Esophagus (tissue), 2 donors: ENCODE measurements at regions not wholly inside any gene's neighbourhood (a gene's known extent, or its start where the extent isn't known, plus 50 kb on each side); places are given as distances from the start of the nearest gene placed in this dataset.
"Not testable (repeated sequence)": the region's sequence is repeated elsewhere in the genome, so short reads cannot be mapped to it uniquely, and the experiment has no call there.

ENCODE experiments used
- H3K27ac ChIP-seq, 2 donors: one replicate each; pipeline ENCODE4 v1.5.1; 2013; ENCODE audit warnings: low read depth in 2 of 2, mild to moderate bottlenecking in 2 of 2, inconsistent platforms in 1 of 2, low read length in 1 of 2, moderate library complexity in 1 of 2
- H3K27me3 ChIP-seq, 2 donors: one replicate each; pipeline ENCODE4 v1.6.1; 2013; ENCODE audit warnings: low read length in 2 of 2, control low read depth in 1 of 2, mild to moderate bottlenecking in 1 of 2; ENCODE audit not compliant: insufficient read depth in 2 of 2, control insufficient read depth in 1 of 2
- H3K36me3 ChIP-seq, 2 donors: one replicate each; pipeline ENCODE4 v1.6.1; 2013; ENCODE audit warnings: low read length in 1 of 2; ENCODE audit not compliant: control insufficient read depth in 2 of 2, insufficient read depth in 2 of 2
- H3K4me1 ChIP-seq, 2 donors: one replicate each; pipeline ENCODE4 v1.6.1; 2013; ENCODE audit warnings: low read length in 1 of 2; ENCODE audit not compliant: control insufficient read depth in 2 of 2, insufficient read depth in 2 of 2
- H3K4me3 ChIP-seq, 2 donors: one replicate each; pipeline ENCODE4 v1.5.1; 2013; ENCODE audit warnings: low read length in 2 of 2, mild to moderate bottlenecking in 2 of 2, low read depth in 1 of 2, moderate library complexity in 1 of 2
- H3K9me3 ChIP-seq, 2 donors: one replicate each; pipeline ENCODE4 v1.6.1; 2013; ENCODE audit warnings: mild to moderate bottlenecking in 2 of 2, low read depth in 1 of 2, low read length in 1 of 2, moderate library complexity in 1 of 2; ENCODE audit not compliant: control insufficient read depth in 2 of 2, insufficient read depth in 1 of 2
- WGBS, 2 donors: extraction: QIAGEN DNeasy Blood & Tissue Kit; methylation state at CpG; one replicate each; pipeline ENCODE4 v1.1.7; 2013; 5-methylcytosine and 5-hydroxymethylcytosine counted together
- donor health status: healthy with polysubstance abuse.
- donor health status: Bipolar disorder and iron deficiency.

DNA sequence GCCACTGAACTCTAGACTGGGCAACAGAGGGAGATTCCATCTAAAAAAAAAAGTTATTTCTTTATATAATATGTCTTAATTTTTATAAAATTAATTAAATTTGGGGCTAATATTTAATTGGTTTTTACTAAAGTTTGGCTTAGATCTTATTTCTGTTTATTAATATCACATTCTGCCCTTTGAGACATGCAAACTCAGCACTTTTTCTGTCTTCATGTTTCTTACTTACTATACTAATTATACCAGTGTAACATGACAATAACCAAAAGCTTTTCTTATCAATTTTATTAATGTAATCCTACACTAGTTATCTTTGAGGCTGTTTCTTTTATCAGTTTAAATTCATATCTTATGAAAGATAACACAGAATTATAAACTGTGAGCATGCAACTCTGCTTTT is 475.9 kb upstream of the GRID2 start:
- H3K27ac ChIP-seq: no peak overlapping the region
- H3K36me3 ChIP-seq: no peaks in the 10 kb centered on the region
- no peaks in the 10 kb centered on the region for H3K4me1 ChIP-seq
- no peaks in the 10 kb centered on the region for H3K27me3 ChIP-seq
- H3K4me3 ChIP-seq: no peak overlapping the region
- H3K9me3 ChIP-seq: peaks cover 0 to 2% of the 10 kb centered on the region in 2 donors

DNA sequence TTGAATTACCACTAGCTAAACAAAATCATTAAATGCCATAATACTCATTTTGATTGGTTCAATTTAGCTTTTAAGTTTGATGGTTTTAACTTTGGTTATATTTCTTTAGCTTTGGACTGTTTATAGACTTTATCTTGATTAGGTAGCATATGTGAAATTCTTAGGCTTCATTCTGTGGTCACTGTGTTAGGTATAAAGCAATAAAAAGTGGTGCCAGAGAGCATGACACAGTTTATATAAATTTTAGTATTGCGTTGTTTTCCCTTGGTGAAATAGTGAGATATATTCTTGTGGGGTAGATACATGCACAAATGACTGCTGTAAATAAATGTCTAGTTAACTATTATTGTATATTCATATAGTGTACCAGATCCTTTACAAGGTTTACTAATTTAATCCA is 474.2 kb upstream of the GRID2 start:
- 86 to 91% methylated on average over 1 of the region's 1 CpG for whole genome bisulfite sequencing, 2 donors
- peaks cover 0 to 4% of the 10 kb centered on the region in 2 donors for H3K9me3 ChIP-seq

DNA sequence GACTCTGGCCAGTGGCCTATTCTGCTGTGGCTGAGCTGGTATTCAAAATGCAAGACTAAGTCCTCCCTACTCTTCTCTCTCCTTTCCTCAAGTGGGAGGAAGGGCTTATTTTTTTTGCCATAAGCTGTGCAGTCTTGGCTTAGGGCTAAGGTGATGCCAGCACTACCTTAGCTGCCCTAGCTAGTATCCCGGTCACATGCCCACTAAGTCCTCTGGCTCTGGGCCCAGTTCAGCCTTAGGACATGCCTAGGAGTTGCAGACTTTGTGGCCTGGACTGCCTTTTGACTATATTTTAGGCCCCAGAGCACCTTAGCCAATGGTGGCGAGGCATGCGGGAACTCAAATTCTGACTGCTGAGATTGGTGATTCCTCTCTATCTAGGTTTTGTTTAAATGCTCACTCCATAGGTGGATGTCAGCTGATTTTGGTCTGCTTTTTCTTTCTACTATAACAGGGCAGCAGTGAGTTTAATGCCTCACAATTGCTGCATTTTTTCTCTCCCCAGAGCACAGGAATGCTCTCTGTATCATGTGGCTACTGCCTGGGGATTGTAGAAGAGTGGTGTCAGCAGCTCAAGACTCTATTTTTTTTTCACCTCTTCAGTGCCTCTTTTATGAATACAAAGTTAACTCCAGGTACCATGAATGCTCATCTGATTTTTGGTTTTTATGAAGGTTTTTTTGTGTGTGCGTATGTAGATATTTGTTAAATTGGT is 472.9 kb upstream of the GRID2 start:
- H3K27me3 ChIP-seq: no peaks in the 10 kb centered on the region
- H3K36me3 ChIP-seq: no peaks in the 10 kb centered on the region
- WGBS, 2 donors: 92 to 93% methylated on average over 4 of the region's 4 CpGs
- no peak overlapping the region for H3K4me3 ChIP-seq
- no peaks in the 10 kb centered on the region for H3K4me1 ChIP-seq
- H3K27ac ChIP-seq: no peak overlapping the region
- H3K9me3 ChIP-seq: peaks cover 3 to 4% of the 10 kb centered on the region in 2 donors

More for the DNA sequence above, 474.2 kb upstream of the GRID2 start:
- no peaks in the 10 kb centered on the region for H3K27me3 ChIP-seq
- H3K4me1 ChIP-seq: no peaks in the 10 kb centered on the region
- H3K27ac ChIP-seq: no peak overlapping the region
- H3K36me3 ChIP-seq: no peaks in the 10 kb centered on the region
- H3K4me3 ChIP-seq: no peak overlapping the region

DNA sequence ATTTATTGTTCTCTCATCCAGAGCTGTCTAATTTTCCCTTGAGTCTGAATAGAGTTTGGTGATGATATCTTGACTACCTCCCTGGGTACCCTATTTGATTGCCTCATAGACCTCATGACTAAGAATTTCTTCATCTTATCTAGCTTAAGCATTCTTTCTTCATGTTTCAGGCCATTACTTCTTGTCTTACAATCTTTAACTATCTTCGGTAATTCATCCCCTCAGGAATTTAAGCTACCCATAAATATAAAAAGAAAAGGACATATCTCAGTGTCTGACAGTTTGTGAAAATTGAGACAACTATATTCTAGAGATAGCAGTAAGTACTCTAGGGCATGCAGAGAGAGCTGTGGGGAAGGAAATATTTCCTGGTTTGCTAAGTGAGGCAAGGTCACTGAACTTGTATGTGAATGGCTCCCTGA is 466.1 kb upstream of the GRID2 start:
- no peak overlapping the region for H3K27ac ChIP-seq
- no peak overlapping the region for H3K4me3 ChIP-seq
- no peaks in the 10 kb centered on the region for H3K36me3 ChIP-seq
- H3K9me3 ChIP-seq: peaks cover 2 to 3% of the 10 kb centered on the region in 2 donors
- no peaks in the 10 kb centered on the region for H3K27me3 ChIP-seq
- 75 to 83% methylated on average over 1 of the region's 1 CpG for WGBS, 2 donors
- no peaks in the 10 kb centered on the region for H3K4me1 ChIP-seq

DNA sequence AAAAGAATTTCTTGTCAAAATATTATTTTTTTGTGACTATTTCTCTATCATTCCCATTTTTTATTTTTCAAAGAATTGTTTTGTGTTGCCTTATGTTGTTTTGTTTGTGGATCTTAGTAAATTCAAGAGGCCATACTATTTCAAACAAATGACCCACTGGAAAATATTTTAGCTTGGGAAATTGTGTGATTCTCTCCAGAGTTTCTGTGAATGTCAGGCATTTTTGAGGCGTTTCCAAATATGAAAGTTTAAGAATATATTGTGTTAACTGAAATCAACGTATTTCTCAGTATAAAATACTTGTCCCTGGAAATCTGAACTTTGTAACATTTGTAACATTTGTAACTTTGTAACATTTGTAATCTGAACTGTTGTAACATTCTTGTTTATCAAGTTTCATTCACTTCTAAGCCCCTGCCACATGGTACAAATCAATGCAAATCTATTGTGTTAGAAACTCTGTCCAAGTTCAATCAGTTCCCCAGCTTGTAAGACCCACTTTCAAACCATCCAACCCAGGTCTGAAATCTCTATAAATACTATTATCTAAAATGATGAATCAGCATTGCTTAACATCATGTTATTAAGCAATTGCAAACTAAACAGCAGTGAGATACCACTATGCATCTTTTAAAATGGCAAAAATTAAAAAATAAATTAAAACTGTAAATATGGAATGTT is 465.4 kb upstream of the GRID2 start:
- H3K36me3 ChIP-seq: no peaks in the 10 kb centered on the region
- no peaks in the 10 kb centered on the region for H3K27me3 ChIP-seq
- H3K4me1 ChIP-seq: no peaks in the 10 kb centered on the region
- H3K9me3 ChIP-seq: peaks cover 0 to 3% of the 10 kb centered on the region in 2 donors
- 59 to 60% methylated on average over 2 of the region's 2 CpGs for WGBS, 2 donors
- H3K4me3 ChIP-seq: no peak overlapping the region
- H3K27ac ChIP-seq: no peak overlapping the region

DNA sequence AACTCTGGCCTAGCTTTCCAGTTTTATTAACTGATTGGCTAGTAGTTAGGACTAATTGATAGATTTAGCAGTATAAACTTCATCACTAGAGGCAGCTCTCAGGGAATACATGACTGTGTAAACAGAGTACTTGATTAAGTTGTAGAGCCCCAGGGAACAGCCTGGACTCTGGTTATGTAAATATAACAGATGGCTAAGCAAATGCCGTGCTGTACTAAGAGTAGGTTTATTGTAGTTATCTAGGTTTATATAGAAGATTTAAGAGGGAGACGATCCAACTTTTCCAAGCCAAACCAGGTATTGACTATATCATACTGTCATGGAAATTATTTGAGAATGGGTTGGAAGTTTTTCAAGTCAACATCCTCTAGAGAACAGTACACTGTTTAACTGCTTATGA is 463.4 kb upstream of the GRID2 start:
- H3K36me3 ChIP-seq: no peaks in the 10 kb centered on the region
- H3K9me3 ChIP-seq: no peaks in the 10 kb centered on the region
- H3K4me3 ChIP-seq: no peak overlapping the region
- H3K27me3 ChIP-seq: no peaks in the 10 kb centered on the region
- H3K4me1 ChIP-seq: no peaks in the 10 kb centered on the region
- WGBS, 2 donors: 19 to 38% methylated on average over 2 of the region's 2 CpGs
- H3K27ac ChIP-seq: no peak overlapping the region

DNA sequence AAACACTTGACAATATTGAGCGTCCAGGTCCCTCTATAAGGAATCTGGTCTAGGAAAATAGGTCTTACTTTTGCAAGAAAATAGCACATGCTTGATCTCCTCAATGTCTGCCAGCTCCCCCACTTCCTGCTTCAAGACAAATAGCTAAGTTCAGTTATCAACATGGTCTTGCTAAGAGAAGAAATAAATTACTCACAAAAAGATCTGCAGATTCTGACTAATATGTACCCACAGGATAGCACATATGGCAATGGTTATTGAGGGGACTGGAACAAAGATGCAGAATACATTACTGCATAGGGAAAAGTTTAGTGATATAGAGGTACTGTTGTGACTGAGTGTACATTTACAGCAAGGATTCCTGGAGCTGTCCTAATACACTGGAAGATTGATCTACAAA is 457.5 kb upstream of the GRID2 start:
- Histone ChIP-seq H3K36me3 (no peaks in the 10 kb centered on the region), H3K4me1 (no peaks in the 10 kb centered on the region), H3K4me3 (no peak overlapping the region), H3K9me3 (no peaks in the 10 kb centered on the region), H3K27ac (no peak overlapping the region), H3K27me3 (no peaks in the 10 kb centered on the region)
- WGBS, 2 donors: 72 to 81% methylated on average over 1 of the region's 1 CpG

DNA sequence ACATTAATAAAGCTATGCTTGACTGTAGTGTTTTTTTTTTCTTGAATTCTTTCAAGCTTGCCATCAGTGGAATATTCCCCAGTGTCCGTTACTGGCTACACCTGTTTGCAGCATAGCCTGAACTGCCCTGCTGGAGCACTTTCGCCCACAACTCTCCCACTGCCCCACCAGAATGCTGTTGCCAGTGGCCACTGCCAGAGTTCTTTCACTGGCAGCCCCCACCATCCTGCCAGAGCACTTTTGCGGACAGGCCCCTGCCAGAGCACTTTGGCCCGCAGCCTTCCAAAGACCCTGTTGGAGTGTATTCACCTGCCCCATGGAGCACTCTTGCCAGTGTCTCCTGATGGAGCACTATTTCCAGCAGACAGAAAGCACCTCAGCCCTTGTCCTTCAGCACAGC is 452.3 kb upstream of the GRID2 start:
- 85 to 92% methylated on average over 4 of the region's 4 CpGs for WGBS, 2 donors
- Histone ChIP-seq H3K9me3 (peaks cover 4% of the 10 kb centered on the region in 2 donors), H3K4me1 (no peaks in the 10 kb centered on the region), H3K4me3 (no peak overlapping the region), H3K36me3 (no peaks in the 10 kb centered on the region), H3K27ac (no peak overlapping the region), H3K27me3 (no peaks in the 10 kb centered on the region)

DNA sequence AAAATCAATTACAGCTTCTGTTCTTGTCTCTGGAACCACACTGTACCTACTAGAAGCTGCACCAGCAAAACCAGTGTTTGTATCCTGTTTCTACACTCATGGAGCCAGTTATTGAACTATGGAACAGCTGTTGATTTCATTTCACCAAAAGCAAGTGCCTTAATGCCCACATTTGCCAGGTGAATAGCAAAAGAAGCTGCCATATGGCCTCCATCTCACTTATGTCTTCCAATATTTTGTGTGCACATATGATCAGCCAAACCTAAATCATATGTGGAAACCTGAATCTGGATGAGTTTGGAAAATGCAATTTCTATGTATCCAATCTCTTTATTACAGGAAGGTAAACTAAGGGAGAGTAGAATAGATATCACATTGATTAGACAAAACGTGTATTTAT is 415.8 kb upstream of the GRID2 start:
- no peaks in the 10 kb centered on the region for H3K36me3 ChIP-seq
- no peaks in the 10 kb centered on the region for H3K4me1 ChIP-seq
- H3K4me3 ChIP-seq: no peak overlapping the region
- H3K27ac ChIP-seq: no peak overlapping the region
- WGBS, 2 donors: 59 to 60% methylated on average over 1 of the region's 1 CpG
- H3K9me3 ChIP-seq: no peaks in the 10 kb centered on the region
- H3K27me3 ChIP-seq: no peaks in the 10 kb centered on the region

DNA sequence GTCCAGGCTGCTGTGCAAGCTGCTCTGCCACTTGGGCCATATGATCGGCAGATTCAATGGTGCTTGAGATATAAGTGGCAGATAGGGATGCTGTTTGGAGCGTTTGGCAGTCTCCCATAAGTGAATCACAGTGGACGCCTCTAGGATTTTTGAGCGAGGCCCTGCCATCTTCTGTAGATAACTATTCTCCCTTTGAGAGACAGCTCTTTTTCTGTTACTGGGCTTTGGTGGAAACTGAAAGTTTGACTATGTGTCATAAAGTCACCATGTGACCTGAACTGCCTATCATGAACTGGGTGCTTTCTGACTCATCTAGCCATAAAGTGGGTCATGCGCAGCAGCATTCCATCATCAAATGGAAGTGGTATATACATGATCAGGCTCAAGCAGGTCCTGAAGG is 412.5 kb upstream of the GRID2 start:
- 89 to 93% methylated on average over 5 of the region's 5 CpGs for WGBS, 2 donors
- H3K9me3 ChIP-seq, H3K36me3 ChIP-seq, H3K4me3 ChIP-seq, H3K4me1 ChIP-seq, H3K27me3 ChIP-seq, H3K27ac ChIP-seq: not testable (repeated sequence)
